GM12801 (cell line): ENCODE measurements at regions not wholly inside any gene's neighbourhood (a gene's known extent, or its start where the extent isn't known, plus 50 kb on each side); places are given as distances from the start of the nearest gene placed in this dataset.

Experiments used
- TF ChIP-seq, protein P1 (sequence below): IDR thresholded peaks from one replicate; pipeline ENCODE4 v1.5.1; 2011; ENCODE audit warnings: control low read depth; ENCODE audit not compliant: insufficient read length; ENCODE audit errors: extremely low read depth

DNA sequence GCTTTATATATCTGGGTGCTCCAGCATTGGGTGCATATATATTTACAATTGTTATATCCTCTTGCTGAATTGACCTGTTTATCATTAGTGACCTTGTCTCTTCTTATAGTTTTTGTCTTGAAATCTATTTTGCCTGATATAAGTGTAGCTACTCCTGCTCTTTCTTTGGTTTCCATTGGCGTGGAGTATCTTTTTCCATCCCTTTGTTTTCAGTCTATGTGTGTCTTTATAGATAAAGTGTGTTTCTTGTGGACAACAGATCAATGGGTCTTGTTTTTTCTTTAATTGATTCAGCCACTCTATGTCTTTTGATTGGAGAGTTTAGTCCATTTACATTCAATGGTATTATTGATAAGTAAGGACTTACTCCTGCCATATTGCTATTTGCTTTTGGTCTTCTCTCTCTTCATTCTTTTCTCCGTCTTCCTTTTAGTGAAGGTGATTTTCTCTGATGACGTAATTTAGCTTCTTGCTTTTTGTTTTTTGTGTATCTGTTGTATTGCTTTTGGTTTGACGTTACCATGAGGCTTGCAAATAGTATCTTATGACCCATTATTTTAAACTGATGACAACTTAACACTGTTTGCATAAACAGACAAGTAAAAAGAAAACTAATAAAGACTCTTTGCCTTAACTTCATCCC, 347.6 kb downstream of the TMEM121 start:
- TF ChIP-seq, protein P1, sequence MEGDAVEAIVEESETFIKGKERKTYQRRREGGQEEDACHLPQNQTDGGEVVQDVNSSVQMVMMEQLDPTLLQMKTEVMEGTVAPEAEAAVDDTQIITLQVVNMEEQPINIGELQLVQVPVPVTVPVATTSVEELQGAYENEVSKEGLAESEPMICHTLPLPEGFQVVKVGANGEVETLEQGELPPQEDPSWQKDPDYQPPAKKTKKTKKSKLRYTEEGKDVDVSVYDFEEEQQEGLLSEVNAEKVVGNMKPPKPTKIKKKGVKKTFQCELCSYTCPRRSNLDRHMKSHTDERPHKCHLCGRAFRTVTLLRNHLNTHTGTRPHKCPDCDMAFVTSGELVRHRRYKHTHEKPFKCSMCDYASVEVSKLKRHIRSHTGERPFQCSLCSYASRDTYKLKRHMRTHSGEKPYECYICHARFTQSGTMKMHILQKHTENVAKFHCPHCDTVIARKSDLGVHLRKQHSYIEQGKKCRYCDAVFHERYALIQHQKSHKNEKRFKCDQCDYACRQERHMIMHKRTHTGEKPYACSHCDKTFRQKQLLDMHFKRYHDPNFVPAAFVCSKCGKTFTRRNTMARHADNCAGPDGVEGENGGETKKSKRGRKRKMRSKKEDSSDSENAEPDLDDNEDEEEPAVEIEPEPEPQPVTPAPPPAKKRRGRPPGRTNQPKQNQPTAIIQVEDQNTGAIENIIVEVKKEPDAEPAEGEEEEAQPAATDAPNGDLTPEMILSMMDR, result no peak

DNA sequence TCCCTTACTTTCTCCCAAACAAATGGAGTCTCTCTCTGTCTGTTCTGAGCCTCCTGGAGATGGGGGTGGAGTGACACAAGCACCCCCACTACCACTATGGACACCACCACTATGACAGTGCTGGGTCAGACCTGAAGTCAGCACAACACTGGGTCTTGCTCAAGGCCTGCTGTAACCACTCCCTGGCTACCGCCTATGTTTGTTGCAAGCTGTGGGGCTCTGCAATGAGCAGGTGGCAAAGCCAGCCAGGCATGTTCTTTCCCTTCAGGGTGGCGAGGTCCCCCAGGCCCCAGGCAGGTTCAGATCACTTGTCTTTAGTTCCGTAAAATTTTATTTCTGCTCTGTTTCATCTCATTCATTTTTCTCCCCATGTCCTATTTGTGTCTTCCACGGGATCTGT, 349.8 kb downstream of the TMEM121 start:
- TF ChIP-seq, protein P1, result no peak

GRCh38 chr14:105876829-105877228, 350.4 kb downstream of the TMEM121 start:
- TF ChIP-seq, protein P1, result no peak

DNA sequence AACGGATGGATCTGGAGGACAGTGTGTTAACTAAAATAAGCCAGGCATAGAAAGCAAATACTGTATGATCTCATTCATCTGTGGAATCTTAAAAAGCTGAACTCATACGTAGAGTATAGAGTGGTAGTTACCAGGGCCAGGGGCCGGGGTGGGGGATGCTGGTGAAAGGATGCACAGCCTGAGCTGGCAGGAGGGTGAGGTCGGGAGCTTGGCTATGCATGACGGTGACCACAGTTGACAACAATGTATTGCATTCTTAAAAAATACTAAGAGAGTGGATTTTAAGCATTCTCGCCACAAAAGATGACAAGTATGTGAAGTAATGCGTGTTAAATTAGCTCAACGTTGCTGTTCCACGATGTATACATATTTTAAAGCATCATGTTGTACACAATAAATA, 351.3 kb downstream of the TMEM121 start:
- TF ChIP-seq, protein P1, result no peak

GRCh38 chr14:105878125-105878524, 351.7 kb downstream of the TMEM121 start:
- TF ChIP-seq, protein P1, result no peak

- TF ChIP-seq, protein P1, result no peak
Observed at GRCh38 chr14:105878554-105878953, 352.2 kb downstream of the TMEM121 start.

GRCh38 chr14:105879503-105879866, 353.1 kb downstream of the TMEM121 start:
- TF ChIP-seq, protein P1, result no peak
